ENCODE measurements at regions not wholly inside any gene's neighbourhood (a gene's known extent, or its start where the extent isn't known, plus 50 kb on each side); places are given as distances from the start of the nearest gene placed in this dataset.

GRCh38 chr12:54708826-54709225 is 60.7 kb upstream of the DCD start:
- TF ChIP-seq POLR2AphosphoS5 (IDR thresholded peaks at IDR 0.05) (no peak), CTCF (IDR thresholded peaks at IDR 0.05) (no peak)
